ENCODE measurements at regions not wholly inside any gene's neighbourhood (a gene's known extent, or its start where the extent isn't known, plus 50 kb on each side); places are given as distances from the start of the nearest gene placed in this dataset.
A peak's percentile ranks its signal among the peaks of the same experiment; 100 is the strongest.

- DNase-seq (ENCODE audit: low spot score) (no peak), ATAC-seq (no peak)
- intact Hi-C loops (cut with DNase I) = no loop called here
Measured at GRCh38 chr2:83661711-83662110, 797.4 kb downstream of the SUCLG1 start.

- no peak for DNase-seq (ENCODE audit: low spot score)
- intact Hi-C loops (cut with DNase I) = loop anchor here (5.0 kb wide), 1 partner anchor 1233 kb away; no protein-coding TSS in a partner anchor
- ATAC-seq = no peak
Measured at GRCh38 chr2:83654091-83654611, 804.9 kb downstream of the SUCLG1 start.

- intact Hi-C loops (cut with DNase I) = loop anchor here (5.0 kb wide), 1 partner anchor 1236 kb away; no protein-coding TSS in a partner anchor
- ATAC-seq = no peak
- no peak for DNase-seq (ENCODE audit: low spot score)
Measured at GRCh38 chr2:83650898-83651297, 808.2 kb downstream of the SUCLG1 start.

- ATAC-seq (no peak), DNase-seq (ENCODE audit: low spot score) (no peak)
- intact Hi-C loops (cut with DNase I) = loop anchor here (5.0 kb wide), 1 partner anchor 1237 kb away; no protein-coding TSS in a partner anchor
Measured at GRCh38 chr2:83650161-83650560, 808.9 kb downstream of the SUCLG1 start.

- intact Hi-C loops (cut with DNase I) = no loop called here
- no peak for DNase-seq (ENCODE audit: low spot score)
- no peak for ATAC-seq
Measured at GRCh38 chr2:83640506-83640905, 818.6 kb downstream of the SUCLG1 start.

- ATAC-seq (no peak), DNase-seq (ENCODE audit: low spot score) (no peak)
- intact Hi-C loops (cut with DNase I) = no loop called here
Measured at GRCh38 chr2:83633423-83633822, 825.7 kb downstream of the SUCLG1 start.

- intact Hi-C loops (cut with DNase I) = no loop called here
- no peak for DNase-seq (ENCODE audit: low spot score)
Measured at GRCh38 chr2:83630351-83630750, 828.7 kb downstream of the SUCLG1 start.

GRCh38 chr2:83615511-83615910, 843.6 kb downstream of the SUCLG1 start:
- intact Hi-C loops (cut with DNase I) = no loop called here
- ATAC-seq (no peak), DNase-seq (ENCODE audit: low spot score) (no peak)

More at GRCh38 chr2:83630351-83630750, 828.7 kb downstream of the SUCLG1 start:
- no peak for ATAC-seq

- no peak for ATAC-seq
- intact Hi-C loops (cut with DNase I) = no loop called here
- no peak for DNase-seq (ENCODE audit: low spot score)
Measured at GRCh38 chr2:83613178-83613577, 845.9 kb downstream of the SUCLG1 start.

- no peak for ATAC-seq
Measured at GRCh38 chr2:83602753-83603152, 856.3 kb downstream of the SUCLG1 start.

GRCh38 chr2:83596592-83597282, 862.3 kb downstream of the SUCLG1 start:
- DNase-seq (ENCODE audit: low spot score) = no peak
- ATAC-seq = peak; percentile 68
- intact Hi-C loops (cut with DNase I) = no loop called here

More at GRCh38 chr2:83602753-83603152, 856.3 kb downstream of the SUCLG1 start:
- no peak for DNase-seq (ENCODE audit: low spot score)
- intact Hi-C loops (cut with DNase I) = no loop called here

GRCh38 chr2:83595926-83596325, 863.2 kb downstream of the SUCLG1 start:
- ATAC-seq = no peak
- no peak for DNase-seq (ENCODE audit: low spot score)
- intact Hi-C loops (cut with DNase I) = no loop called here

GRCh38 chr2:83595121-83595690, 863.9 kb downstream of the SUCLG1 start:
- intact Hi-C loops (cut with DNase I) = no loop called here
- ATAC-seq = no peak
- DNase-seq (ENCODE audit: low spot score) = no peak

GRCh38 chr2:83594241-83595120, 864.6 kb downstream of the SUCLG1 start:
- intact Hi-C loops (cut with DNase I) = no loop called here
- ATAC-seq = no peak
- no peak for DNase-seq (ENCODE audit: low spot score)

GRCh38 chr2:83587309-83587708, 871.8 kb downstream of the SUCLG1 start:
- intact Hi-C loops (cut with DNase I) = no loop called here
- no peak for ATAC-seq
- DNase-seq (ENCODE audit: low spot score) = no peak

- ATAC-seq = no peak
Measured at GRCh38 chr2:83585250-83585649, 873.8 kb downstream of the SUCLG1 start.

GRCh38 chr2:83584672-83585071, 874.4 kb downstream of the SUCLG1 start:
- intact Hi-C loops (cut with DNase I) = no loop called here
- no peak for DNase-seq (ENCODE audit: low spot score)
- peak; percentile 22 for ATAC-seq

More at GRCh38 chr2:83585250-83585649, 873.8 kb downstream of the SUCLG1 start:
- intact Hi-C loops (cut with DNase I) = no loop called here
- DNase-seq (ENCODE audit: low spot score) = no peak

GRCh38 chr2:83582589-83582988, 876.5 kb downstream of the SUCLG1 start:
- intact Hi-C loops (cut with DNase I) = no loop called here
- no peak for DNase-seq (ENCODE audit: low spot score)
- no peak for ATAC-seq

GRCh38 chr2:83579507-83579906, 879.6 kb downstream of the SUCLG1 start:
- no peak for ATAC-seq
- DNase-seq (ENCODE audit: low spot score) = no peak
- intact Hi-C loops (cut with DNase I) = no loop called here
